CD4-positive, alpha-beta memory T cell (primary cell): ENCODE measurements at regions not wholly inside any gene's neighbourhood (a gene's known extent, or its start where the extent isn't known, plus 50 kb on each side); places are given as distances from the start of the nearest gene placed in this dataset.

Experiments
- CTCF ChIA-PET: fragments of 350-600 bp; sonication (Branson Sonifier 250); formaldehyde crosslinking; loops from one replicate; lab custom pipeline; 2021; ENCODE audit warnings: inconsistent platforms; ENCODE audit not compliant: partially characterized antibody; lab: Charles Lee
- POLR2A ChIA-PET: fragments of 350-600 bp; sonication (Branson Sonifier 250); formaldehyde crosslinking; loops from one replicate; lab custom pipeline; 2021; ENCODE audit not compliant: partially characterized antibody; lab: Charles Lee
- DNase-seq, 5 donors: peaks; one replicate each; pipeline versions ENCODE4 v3.0.0 to v3.0.0-alpha.2; 2020 to 2022; ENCODE audit warnings: mixed read lengths in 1 of 5
- H3K27ac ChIP-seq: one replicate; pipeline ENCODE4 v1.7.0; 2013; ENCODE audit warnings: low read depth, low read length
- H3K27me3 ChIP-seq: 2 replicates; pipeline ENCODE4 v1.7.0; 2013; ENCODE audit warnings: mild to moderate bottlenecking, low read length, moderate library complexity; ENCODE audit not compliant: insufficient read depth
- H3K36me3 ChIP-seq: 2 replicates; pipeline ENCODE4 v1.7.0; 2013; ENCODE audit warnings: mild to moderate bottlenecking, low read length, moderate library complexity; ENCODE audit not compliant: insufficient read depth
- H3K4me1 ChIP-seq: 2 replicates; pipeline ENCODE4 v1.7.0; 2013; ENCODE audit warnings: mild to moderate bottlenecking, low read length, moderate library complexity; ENCODE audit not compliant: insufficient read depth
- H3K4me3 ChIP-seq, 2 donors: one replicate each; pipeline ENCODE4 v1.7.0; 2013; ENCODE audit warnings: low read length in 2 of 2, mild to moderate bottlenecking in 1 of 2
- H3K9me3 ChIP-seq, 2 donors: one replicate each; pipeline ENCODE4 v1.7.0; 2013; ENCODE audit warnings: low read length in 2 of 2, control low read depth in 1 of 2; ENCODE audit not compliant: control insufficient read depth in 1 of 2
- H3K27ac Mint-ChIP-seq, 7 donors: one replicate each; pipeline ENCODE4 v1.8.0; 2020 to 2021; ENCODE audit warnings: mixed read lengths in 7 of 7, mild to moderate bottlenecking in 6 of 7, inconsistent platforms in 3 of 7, moderate library complexity in 3 of 7
- H3K27me3 Mint-ChIP-seq, 2 donors: one replicate each; pipeline ENCODE4 v1.8.0; 2020 to 2021; ENCODE audit warnings: mixed read lengths in 2 of 2
- H3K36me3 Mint-ChIP-seq, 2 donors: one replicate each; pipeline ENCODE4 v1.8.0; 2020 to 2021; ENCODE audit warnings: mixed read lengths in 2 of 2, inconsistent platforms in 1 of 2, mild to moderate bottlenecking in 1 of 2
- H3K4me1 Mint-ChIP-seq, 4 donors: one replicate each; pipeline ENCODE4 v1.8.0; 2020 to 2021; ENCODE audit warnings: mixed read lengths in 4 of 4, mild to moderate bottlenecking in 1 of 4
- H3K4me3 Mint-ChIP-seq, 8 donors: one replicate each; pipeline ENCODE4 v1.8.0; 2020 to 2021; ENCODE audit warnings: mixed read lengths in 8 of 8, mild to moderate bottlenecking in 7 of 8, moderate library complexity in 6 of 8, inconsistent platforms in 3 of 8
- H3K9me3 Mint-ChIP-seq, 8 donors: one replicate each; pipeline ENCODE4 v1.8.0; 2020 to 2021; ENCODE audit warnings: mixed read lengths in 8 of 8, mild to moderate bottlenecking in 5 of 8, inconsistent platforms in 3 of 8, moderate library complexity in 1 of 8
- intact Hi-C: fragments of 100-400 bp; cut with micrococcal nuclease; formaldehyde crosslinking; loops from one replicate; pipeline ENCODE4 v1.15.1; 2023

DNA sequence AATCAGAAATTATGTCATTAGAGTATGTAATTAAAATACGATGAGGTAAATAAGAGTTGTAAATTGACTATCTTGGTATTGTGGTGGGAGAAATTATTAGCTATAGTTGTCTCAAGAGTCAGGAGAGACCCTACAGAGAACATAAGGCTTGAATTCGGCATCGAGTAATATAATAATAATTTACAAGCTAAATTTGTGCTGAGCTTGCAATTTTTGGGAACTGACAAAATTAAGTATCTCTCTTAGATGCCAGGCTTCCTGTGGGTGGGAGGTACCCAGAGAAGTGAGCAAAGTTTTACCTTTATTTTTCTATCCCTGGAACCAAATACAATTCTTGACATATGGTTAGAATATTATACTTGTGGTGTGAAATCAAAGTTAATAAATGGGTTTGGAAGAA, 1637.0 kb downstream of the EFNB2 start:
- H3K4me3 ChIP-seq, result no peak overlapping the region
- H3K27me3 ChIP-seq, result no peaks in the 10 kb centered on the region
- Mint-ChIP-seq H3K4me3 (no peak overlapping the region), H3K36me3 (no peaks in the 10 kb centered on the region), H3K9me3 (peaks cover 0 to 2% (median 0%) of the 10 kb centered on the region in 8 donors), H3K27me3 (no peaks in the 10 kb centered on the region), H3K4me1 (no peaks in the 10 kb centered on the region), H3K27ac (no peak overlapping the region)
- POLR2A ChIA-PET, result no interaction called here
- no peaks in the 10 kb centered on the region for H3K4me1 ChIP-seq
- H3K9me3 ChIP-seq, result no peaks in the 10 kb centered on the region
- intact Hi-C loops, result no loop called here
- no peak overlapping the region for H3K27ac ChIP-seq
- H3K36me3 ChIP-seq, result no peaks in the 10 kb centered on the region
- DNase-seq, result no peak
- CTCF ChIA-PET, result no interaction called here

DNA sequence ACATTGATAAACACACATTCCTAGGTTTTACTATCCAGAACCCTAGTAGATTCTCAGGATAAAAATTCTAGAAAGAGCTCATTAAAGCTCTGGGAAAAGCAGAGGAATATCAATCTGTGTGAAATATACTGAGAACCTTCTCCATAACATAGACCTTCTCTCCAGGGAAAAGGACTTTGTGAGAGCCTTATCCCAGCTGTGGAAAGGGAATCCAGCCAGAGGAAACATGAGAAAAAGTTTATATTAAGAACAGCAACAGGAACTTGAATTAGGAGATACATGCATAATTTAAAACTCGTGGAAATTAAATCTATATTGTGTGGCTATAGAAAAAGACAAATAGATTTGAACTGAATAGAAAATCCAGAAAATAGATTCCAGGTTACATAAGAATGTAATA, 1639.9 kb downstream of the EFNB2 start:
- ChIA-PET CTCF (no interaction called here), POLR2A (no interaction called here)
- no peak overlapping the region for H3K4me3 Mint-ChIP-seq

DNA sequence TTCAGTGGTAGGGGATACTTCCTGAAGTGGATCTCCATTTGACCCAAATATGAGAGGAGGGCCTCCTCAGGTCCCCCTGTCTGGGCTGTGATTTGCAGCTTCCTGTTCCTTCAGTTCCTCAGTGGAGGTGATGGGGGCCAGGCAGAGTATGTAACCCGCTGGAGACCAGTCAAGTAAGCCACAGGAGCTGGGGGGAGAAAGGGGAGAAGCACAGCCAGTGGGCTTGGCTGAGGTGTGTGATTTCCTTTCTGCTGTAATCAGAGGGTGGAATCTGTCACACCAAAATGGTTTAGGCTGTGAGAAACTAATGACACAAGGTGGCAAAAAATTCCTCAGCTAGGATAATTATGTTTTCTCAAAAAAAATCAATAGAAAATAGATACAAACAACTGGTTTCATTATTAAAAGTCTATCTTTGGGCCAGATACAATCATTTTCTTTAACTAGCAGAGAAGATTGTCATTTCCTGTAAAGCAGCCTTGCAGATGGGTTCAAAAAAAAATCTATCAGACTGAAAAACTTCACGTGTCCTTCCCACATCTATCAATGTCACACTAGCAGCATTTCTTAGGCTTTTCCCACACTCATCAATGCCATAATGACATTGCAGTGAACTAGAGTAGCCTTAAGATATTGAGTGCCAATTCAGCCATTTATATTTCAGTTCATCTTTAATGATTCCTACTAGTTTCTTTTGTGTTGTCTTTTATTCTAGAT, 1660.3 kb downstream of the EFNB2 start:
- Histone ChIP-seq H3K27ac (no peak overlapping the region), H3K27me3 (no peaks in the 10 kb centered on the region), H3K36me3 (no peaks in the 10 kb centered on the region), H3K9me3 (peaks cover 0 to under 1% of the 10 kb centered on the region in 2 donors), H3K4me1 (no peaks in the 10 kb centered on the region), H3K4me3 (no peak overlapping the region)
- Mint-ChIP-seq H3K36me3 (no peaks in the 10 kb centered on the region), H3K27me3 (no peaks in the 10 kb centered on the region), H3K4me1 (peaks cover 0 to 3% (median 1%) of the 10 kb centered on the region in 4 donors), H3K9me3 (peaks cover 0 to 6% (median under 1%) of the 10 kb centered on the region in 8 donors), H3K4me3 (peak overlapping the region in 1 of 8 donors; percentile 4), H3K27ac (peak overlapping the region in 1 of 7 donors; percentile 66)
- ChIA-PET POLR2A (no interaction called here), CTCF (no interaction called here)
- intact Hi-C loops, result no loop called here
- DNase-seq, result no peak

More for the DNA sequence above, 1639.9 kb downstream of the EFNB2 start:
- no peak for DNase-seq
- Histone ChIP-seq H3K9me3 (no peaks in the 10 kb centered on the region), H3K36me3 (no peaks in the 10 kb centered on the region), H3K27me3 (no peaks in the 10 kb centered on the region), H3K27ac (no peak overlapping the region), H3K4me1 (no peaks in the 10 kb centered on the region), H3K4me3 (no peak overlapping the region)
- no peaks in the 10 kb centered on the region for H3K27me3 Mint-ChIP-seq
- peaks cover 0 to 2% (median 0%) of the 10 kb centered on the region in 8 donors for H3K9me3 Mint-ChIP-seq
- no peaks in the 10 kb centered on the region for H3K36me3 Mint-ChIP-seq
- intact Hi-C loops, result no loop called here
- no peak overlapping the region for H3K27ac Mint-ChIP-seq
- H3K4me1 Mint-ChIP-seq, result no peaks in the 10 kb centered on the region

DNA sequence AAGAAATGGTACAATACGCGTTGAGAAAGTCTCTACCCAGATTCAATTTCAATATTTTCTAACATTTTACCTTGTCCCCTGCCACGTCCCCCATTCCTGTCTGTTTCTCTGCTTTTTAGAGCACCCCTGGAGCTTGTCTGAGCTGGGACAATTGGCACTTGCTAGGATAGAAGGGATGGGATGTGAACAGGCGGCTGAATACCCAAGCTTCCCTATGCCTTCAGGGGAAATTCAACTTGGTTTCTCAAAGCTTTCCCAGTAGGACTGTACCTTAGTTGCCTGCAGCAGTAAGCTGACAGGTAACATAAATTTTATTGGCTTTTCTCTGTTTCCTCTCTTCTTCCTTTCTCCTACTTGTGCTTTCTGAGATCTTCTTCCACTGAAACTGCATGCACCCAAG, 1663.3 kb downstream of the EFNB2 start:
- ChIA-PET POLR2A (no interaction called here), CTCF (no interaction called here)
- Mint-ChIP-seq H3K9me3 (peaks cover 0 to 14% (median 2%) of the 10 kb centered on the region in 8 donors), H3K36me3 (no peaks in the 10 kb centered on the region), H3K4me3 (no peak overlapping the region), H3K4me1 (peaks cover 0 to 3% (median 1%) of the 10 kb centered on the region in 4 donors), H3K27ac (no peak overlapping the region), H3K27me3 (no peaks in the 10 kb centered on the region)
- DNase-seq, result no peak
- Histone ChIP-seq H3K4me3 (no peak overlapping the region), H3K36me3 (no peaks in the 10 kb centered on the region), H3K4me1 (no peaks in the 10 kb centered on the region), H3K27me3 (no peaks in the 10 kb centered on the region), H3K27ac (no peak overlapping the region), H3K9me3 (peaks cover 0 to 3% of the 10 kb centered on the region in 2 donors)
- intact Hi-C loops, result no loop called here

DNA sequence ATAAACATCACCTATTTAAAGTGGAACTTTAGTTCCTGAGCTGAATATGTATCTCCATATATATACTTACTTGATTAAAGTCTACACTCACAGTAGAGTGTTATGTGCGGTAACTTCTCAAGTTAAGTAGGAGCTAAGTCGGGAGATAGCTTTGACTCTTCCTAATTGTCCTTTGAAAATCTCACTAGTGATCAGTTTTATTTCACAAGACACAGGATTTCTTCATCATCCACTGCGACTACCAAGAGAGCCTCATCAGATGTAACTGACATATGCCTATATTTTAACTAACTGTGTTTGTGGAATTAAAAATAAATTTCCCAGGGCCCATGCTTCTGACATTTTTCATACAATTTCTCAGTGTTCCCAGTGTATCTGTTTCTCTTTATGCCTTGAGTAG, 1664.0 kb downstream of the EFNB2 start:
- H3K9me3 ChIP-seq, result peaks cover 0 to 3% of the 10 kb centered on the region in 2 donors
- no peak for DNase-seq
- POLR2A ChIA-PET, result no interaction called here
- Mint-ChIP-seq H3K27me3 (no peaks in the 10 kb centered on the region), H3K4me1 (peaks cover 0 to 3% (median 1%) of the 10 kb centered on the region in 4 donors), H3K27ac (no peak overlapping the region), H3K4me3 (no peak overlapping the region), H3K36me3 (no peaks in the 10 kb centered on the region), H3K9me3 (peaks cover 0 to 14% (median 2%) of the 10 kb centered on the region in 8 donors)
- H3K36me3 ChIP-seq, result no peaks in the 10 kb centered on the region
- CTCF ChIA-PET, result no interaction called here
- intact Hi-C loops, result no loop called here
- H3K4me3 ChIP-seq, result no peak overlapping the region
- H3K27me3 ChIP-seq, result no peaks in the 10 kb centered on the region
- no peak overlapping the region for H3K27ac ChIP-seq
- no peaks in the 10 kb centered on the region for H3K4me1 ChIP-seq

DNA sequence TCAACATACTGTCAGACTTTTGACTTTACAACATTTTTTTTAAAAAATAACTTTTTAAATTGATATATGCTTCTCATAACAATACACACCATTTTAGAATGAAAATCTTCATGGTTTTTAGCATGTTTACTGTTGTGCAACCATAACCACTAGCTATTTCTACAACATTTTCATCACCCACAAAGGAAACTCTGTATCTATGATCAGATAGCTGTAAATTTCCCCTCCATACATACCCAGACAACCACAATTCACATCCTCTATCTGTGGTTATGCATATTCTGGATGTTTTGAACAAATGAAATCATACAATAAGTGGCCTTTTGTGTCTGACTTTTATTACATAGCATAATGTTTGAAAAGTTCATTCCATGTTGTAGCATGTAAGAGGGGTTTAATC, 1666.0 kb downstream of the EFNB2 start:
- peaks cover 0 to 14% (median 2%) of the 10 kb centered on the region in 8 donors for H3K9me3 Mint-ChIP-seq
- H3K36me3 ChIP-seq, result no peaks in the 10 kb centered on the region
- no peaks in the 10 kb centered on the region for H3K27me3 ChIP-seq
- intact Hi-C loops, result no loop called here
- H3K4me3 Mint-ChIP-seq, result no peak overlapping the region
- H3K4me1 ChIP-seq, result no peaks in the 10 kb centered on the region
- no peak overlapping the region for H3K27ac ChIP-seq
- H3K27ac Mint-ChIP-seq, result no peak overlapping the region
- ChIA-PET CTCF (no interaction called here), POLR2A (no interaction called here)
- H3K4me3 ChIP-seq, result no peak overlapping the region
- peak in 2 of 5 donors; percentile 6 to 11 for DNase-seq
- peaks cover 0 to under 1% (median 0%) of the 10 kb centered on the region in 4 donors for H3K4me1 Mint-ChIP-seq
- no peaks in the 10 kb centered on the region for H3K36me3 Mint-ChIP-seq
- H3K9me3 ChIP-seq, result peaks cover 0 to 3% of the 10 kb centered on the region in 2 donors
- no peaks in the 10 kb centered on the region for H3K27me3 Mint-ChIP-seq

DNA sequence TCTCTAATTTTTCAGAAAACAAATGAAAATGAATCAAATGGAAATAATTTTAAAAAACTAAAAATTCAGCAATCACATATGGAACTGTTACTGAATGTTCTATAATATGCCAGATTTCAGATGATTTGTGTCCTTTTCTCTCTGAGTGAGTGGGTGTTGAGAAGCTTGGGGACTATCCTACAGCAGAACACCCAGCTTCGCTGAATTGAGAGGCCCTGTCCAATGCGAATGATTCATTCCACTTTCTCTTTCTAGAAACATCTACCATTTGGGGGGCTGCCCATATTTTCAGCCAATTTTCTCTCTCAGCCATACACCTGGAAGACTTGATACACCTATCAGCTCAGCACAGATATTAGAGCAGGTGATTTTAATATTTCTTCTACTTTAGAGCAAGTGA, 1666.7 kb downstream of the EFNB2 start:
- CTCF ChIA-PET, result no interaction called here
- Mint-ChIP-seq H3K4me1 (no peaks in the 10 kb centered on the region), H3K9me3 (peaks cover 0 to 14% (median 2%) of the 10 kb centered on the region in 8 donors), H3K27me3 (no peaks in the 10 kb centered on the region), H3K4me3 (no peak overlapping the region), H3K27ac (no peak overlapping the region), H3K36me3 (no peaks in the 10 kb centered on the region)
- POLR2A ChIA-PET, result no interaction called here
- Histone ChIP-seq H3K36me3 (no peaks in the 10 kb centered on the region), H3K4me3 (no peak overlapping the region), H3K4me1 (no peaks in the 10 kb centered on the region), H3K9me3 (peaks cover 0 to 3% of the 10 kb centered on the region in 2 donors), H3K27me3 (no peaks in the 10 kb centered on the region), H3K27ac (no peak overlapping the region)
- intact Hi-C loops, result no loop called here
- no peak for DNase-seq
